ENCODE measurements at regions not wholly inside any gene's neighbourhood (a gene's known extent, or its start where the extent isn't known, plus 50 kb on each side); places are given as distances from the start of the nearest gene placed in this dataset.

DNA sequence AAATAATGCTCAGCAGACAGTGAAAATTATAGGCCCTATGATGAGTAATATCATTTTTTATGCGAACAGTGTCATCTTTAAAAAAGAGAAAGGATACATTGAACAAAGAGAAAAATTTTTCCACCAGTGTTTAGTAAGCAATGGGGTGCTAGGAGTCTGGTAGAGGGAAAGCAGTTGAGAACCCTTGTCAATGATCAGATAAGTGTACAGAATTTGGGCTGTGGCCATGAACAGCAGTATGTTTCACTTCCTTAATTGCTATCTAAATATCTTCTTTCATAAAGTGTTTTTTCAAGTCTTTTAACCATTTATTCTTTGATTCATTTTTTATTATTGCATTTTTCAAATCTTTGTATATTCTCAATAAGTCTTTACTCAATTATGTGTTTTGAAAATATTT lies 750.7 kb upstream of the KCND2 start:
- Histone ChIP-seq H3K4me3 (no peak overlapping the region), H3K27me3 (no peaks in the 10 kb centered on the region), H3K36me3 (no peaks in the 10 kb centered on the region), H3K27ac (no peak overlapping the region), H3K4me1 (no peaks in the 10 kb centered on the region), H3K9me3 (peaks cover 0 to 30% (median 4%) of the 10 kb centered on the region in 11 donors)
- WGBS, 2 donors = 86 to 93% methylated on average over 1 of the region's 1 CpG
- intact Hi-C loops (cut with DNase I) = no loop called here
- ATAC-seq (no peak), DNase-seq (no peak)
- TF ChIP-seq, protein P1, sequence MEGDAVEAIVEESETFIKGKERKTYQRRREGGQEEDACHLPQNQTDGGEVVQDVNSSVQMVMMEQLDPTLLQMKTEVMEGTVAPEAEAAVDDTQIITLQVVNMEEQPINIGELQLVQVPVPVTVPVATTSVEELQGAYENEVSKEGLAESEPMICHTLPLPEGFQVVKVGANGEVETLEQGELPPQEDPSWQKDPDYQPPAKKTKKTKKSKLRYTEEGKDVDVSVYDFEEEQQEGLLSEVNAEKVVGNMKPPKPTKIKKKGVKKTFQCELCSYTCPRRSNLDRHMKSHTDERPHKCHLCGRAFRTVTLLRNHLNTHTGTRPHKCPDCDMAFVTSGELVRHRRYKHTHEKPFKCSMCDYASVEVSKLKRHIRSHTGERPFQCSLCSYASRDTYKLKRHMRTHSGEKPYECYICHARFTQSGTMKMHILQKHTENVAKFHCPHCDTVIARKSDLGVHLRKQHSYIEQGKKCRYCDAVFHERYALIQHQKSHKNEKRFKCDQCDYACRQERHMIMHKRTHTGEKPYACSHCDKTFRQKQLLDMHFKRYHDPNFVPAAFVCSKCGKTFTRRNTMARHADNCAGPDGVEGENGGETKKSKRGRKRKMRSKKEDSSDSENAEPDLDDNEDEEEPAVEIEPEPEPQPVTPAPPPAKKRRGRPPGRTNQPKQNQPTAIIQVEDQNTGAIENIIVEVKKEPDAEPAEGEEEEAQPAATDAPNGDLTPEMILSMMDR (IDR thresholded peaks at IDR 0.05) = no peak

GRCh38 chr7:119522698-119523097 lies 750.3 kb upstream of the KCND2 start:
- no peak for DNase-seq
- WGBS, 2 donors = 75 to 79% methylated on average over 6 of the region's 6 CpGs
- Histone ChIP-seq H3K4me3 (no peak overlapping the region), H3K27me3 (no peaks in the 10 kb centered on the region), H3K9me3 (peaks cover 0 to 33% (median 4%) of the 10 kb centered on the region in 11 donors), H3K4me1 (no peaks in the 10 kb centered on the region), H3K36me3 (no peaks in the 10 kb centered on the region), H3K27ac (no peak overlapping the region)
- intact Hi-C loops (cut with DNase I) = no loop called here
- ATAC-seq = no peak
- TF ChIP-seq, protein P1 (IDR thresholded peaks at IDR 0.05) = no peak

DNA sequence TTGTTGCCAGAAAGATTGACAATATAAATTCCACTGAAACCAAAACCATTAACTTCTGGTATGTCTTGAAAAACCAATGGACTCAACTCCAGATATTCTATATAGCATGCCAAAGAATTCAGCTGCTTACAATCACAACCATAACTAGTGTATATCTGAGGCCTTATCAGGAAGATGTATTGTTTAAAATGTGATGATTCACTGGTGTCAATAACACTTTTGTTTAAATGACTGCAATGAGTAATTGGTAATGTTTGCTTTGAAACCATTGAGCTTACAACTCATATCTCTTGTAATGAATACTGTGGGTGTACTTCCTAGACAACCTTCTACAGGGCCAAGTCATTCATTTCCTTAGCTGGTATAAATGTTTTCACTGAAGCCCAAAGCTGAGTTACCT lies 727.9 kb upstream of the KCND2 start:
- H3K27me3 ChIP-seq = no peaks in the 10 kb centered on the region
- ATAC-seq (no peak), DNase-seq (no peak)
- TF ChIP-seq, protein P1 (IDR thresholded peaks at IDR 0.05) = no peak
- H3K4me3 ChIP-seq = no peak overlapping the region
- no peaks in the 10 kb centered on the region for H3K36me3 ChIP-seq
- H3K4me1 ChIP-seq = no peaks in the 10 kb centered on the region
- H3K27ac ChIP-seq = no peak overlapping the region
- H3K9me3 ChIP-seq = no peaks in the 10 kb centered on the region
- intact Hi-C loops (cut with DNase I) = no loop called here

DNA sequence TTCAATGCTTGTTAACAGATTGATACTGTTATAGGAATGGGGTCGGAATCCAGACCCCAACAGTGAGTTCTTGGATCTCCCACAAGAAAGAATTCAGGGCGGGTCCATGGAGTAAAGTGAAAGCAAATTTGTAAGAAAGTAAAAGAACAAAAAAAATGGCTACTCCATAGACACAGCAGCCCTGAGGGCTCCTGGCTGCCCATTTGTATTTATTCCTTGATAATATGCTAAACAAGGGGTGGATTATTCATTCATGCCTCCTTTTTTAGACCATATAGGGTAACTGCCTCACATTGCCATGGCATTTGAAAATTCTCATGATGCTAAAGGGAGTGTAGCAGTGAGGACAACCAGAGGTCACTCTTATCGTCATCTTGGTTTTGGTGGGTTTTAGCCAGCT lies 717.2 kb upstream of the KCND2 start:
- no peak for DNase-seq
- WGBS, 2 donors = 81% methylated on average over 3 of the region's 3 CpGs
- ATAC-seq = no peak
- no peaks in the 10 kb centered on the region for H3K27me3 ChIP-seq
- H3K36me3 ChIP-seq = no peaks in the 10 kb centered on the region
- no peaks in the 10 kb centered on the region for H3K9me3 ChIP-seq
- intact Hi-C loops (cut with DNase I) = no loop called here
- no peaks in the 10 kb centered on the region for H3K4me1 ChIP-seq
- no peak overlapping the region for H3K27ac ChIP-seq
- H3K4me3 ChIP-seq = no peak overlapping the region
- TF ChIP-seq, protein P1 (IDR thresholded peaks at IDR 0.05) = no peak

DNA sequence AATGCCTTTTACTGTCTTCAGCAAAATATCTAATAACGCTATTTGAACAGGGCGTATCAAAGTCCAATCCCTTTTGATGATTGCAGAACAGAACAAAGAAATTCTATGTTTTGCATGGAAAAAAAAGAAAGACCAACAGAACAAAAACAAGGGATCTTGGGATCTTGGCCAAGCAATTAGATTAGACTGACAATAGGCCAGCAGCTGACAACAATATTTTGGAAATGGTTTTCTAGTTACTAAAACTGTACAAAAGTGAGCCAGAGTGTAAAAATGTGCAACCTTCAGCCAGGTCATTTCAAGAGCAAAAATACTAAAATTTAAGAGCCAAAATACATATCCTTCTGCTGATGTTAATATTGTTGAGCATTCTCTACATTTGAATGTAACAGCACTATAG lies 716.5 kb upstream of the KCND2 start:
- Histone ChIP-seq H3K36me3 (no peaks in the 10 kb centered on the region), H3K27ac (no peak overlapping the region), H3K27me3 (no peaks in the 10 kb centered on the region), H3K4me3 (no peak overlapping the region), H3K4me1 (no peaks in the 10 kb centered on the region), H3K9me3 (no peaks in the 10 kb centered on the region)
- WGBS, 2 donors = 87 to 91% methylated on average over 2 of the region's 2 CpGs
- TF ChIP-seq, protein P1 (IDR thresholded peaks at IDR 0.05) = no peak
- intact Hi-C loops (cut with DNase I) = no loop called here
- no peak for DNase-seq
- ATAC-seq = no peak

All from heart right ventricle (tissue), 16 donors.